ENCODE measurements at regions not wholly inside any gene's neighbourhood (a gene's known extent, or its start where the extent isn't known, plus 50 kb on each side); places are given as distances from the start of the nearest gene placed in this dataset.

DNA sequence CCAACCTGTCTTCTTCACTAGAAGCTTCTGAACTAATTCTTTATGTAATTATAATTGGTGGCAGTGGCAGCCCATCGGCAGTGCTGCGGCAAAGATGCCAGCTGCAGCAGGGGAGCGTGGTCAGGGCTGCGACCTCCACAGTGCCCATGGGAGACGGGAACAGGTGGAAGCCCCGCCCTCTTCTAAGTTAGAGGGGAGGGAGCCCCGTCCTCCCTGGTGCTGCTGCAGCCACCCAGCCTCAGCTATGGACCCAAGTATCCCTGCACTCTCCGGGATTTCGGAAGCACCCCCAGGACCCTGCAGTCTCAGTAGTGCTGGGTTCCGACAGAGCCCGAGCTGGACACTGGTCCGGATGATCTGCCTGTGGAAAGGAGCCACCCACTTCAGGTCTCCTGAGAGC, 117.0 kb upstream of the MBL2 start:
- Mint-ChIP-seq H3K9me3 (peaks cover 0 to 15% (median 6%) of the 10 kb centered on the region in 8 donors), H3K36me3 (no peaks in the 10 kb centered on the region), H3K4me1 (no peaks in the 10 kb centered on the region), H3K27ac (no peak overlapping the region), H3K27me3 (no peaks in the 10 kb centered on the region), H3K4me3 (no peak overlapping the region)
- no peak for DNase-seq
- Histone ChIP-seq H3K36me3 (ENCODE audit: insufficient read depth, low read length) (no peaks in the 10 kb centered on the region), H3K4me1 (ENCODE audit: insufficient read depth, low read length) (no peaks in the 10 kb centered on the region), H3K9me3 (ENCODE audit: control insufficient read depth in 1 of 2, low read length in 2 of 2) (no peaks in the 10 kb centered on the region), H3K27ac (ENCODE audit: low read depth, low read length) (no peak overlapping the region), H3K27me3 (ENCODE audit: insufficient read depth, low read length) (no peaks in the 10 kb centered on the region), H3K4me3 (ENCODE audit: low read length in 2 of 2) (no peak overlapping the region)
- intact Hi-C loops (cut with micrococcal nuclease) = no loop called here
- ChIA-PET CTCF (ENCODE audit: partially characterized antibody) (no interaction called here), POLR2A (ENCODE audit: partially characterized antibody) (no interaction called here)

DNA sequence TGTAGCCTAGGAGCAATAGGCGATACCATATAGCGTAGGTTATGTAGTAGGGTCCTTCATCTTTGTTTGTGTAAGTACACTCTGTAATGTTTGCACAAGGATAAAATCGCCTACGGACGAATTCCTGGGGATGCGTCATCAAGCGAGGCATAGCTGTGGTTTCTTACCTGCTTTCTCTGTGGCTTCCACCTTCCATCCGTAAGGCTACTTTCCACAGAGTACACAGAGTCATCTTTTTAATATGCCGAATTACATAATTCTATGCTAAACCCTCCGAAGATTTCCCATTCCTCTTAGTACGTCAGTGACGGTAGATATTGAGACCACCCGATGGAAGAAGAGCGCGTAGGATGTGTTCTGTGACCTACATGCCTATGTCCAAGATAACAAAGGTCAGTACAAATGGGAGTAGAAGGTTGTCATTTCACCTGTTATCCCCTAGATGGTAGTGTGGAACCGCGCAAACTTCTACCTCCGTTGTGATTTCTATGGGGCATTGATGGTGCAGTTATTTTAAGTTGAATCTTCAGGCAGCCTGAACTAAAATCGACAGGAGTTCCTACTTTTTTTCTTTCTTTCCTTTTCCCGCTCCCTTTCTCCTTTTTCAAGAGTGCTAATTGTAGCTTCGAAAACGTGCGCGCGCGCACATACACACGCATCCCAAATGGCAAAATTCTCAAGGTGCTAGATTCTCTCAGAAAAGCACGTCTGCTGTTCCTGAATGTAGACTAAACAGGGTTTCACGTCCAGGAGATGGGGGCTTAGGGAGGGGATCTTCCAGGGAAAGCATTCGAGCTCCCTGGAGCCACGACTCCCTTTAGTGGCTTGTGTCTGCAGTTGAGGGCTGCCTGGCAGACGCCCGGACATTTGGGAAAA, 111.7 kb upstream of the MBL2 start:
- H3K27ac Mint-ChIP-seq = no peak overlapping the region
- DNase-seq = no peak
- H3K9me3 Mint-ChIP-seq = peaks cover 0 to 20% (median 4%) of the 10 kb centered on the region in 8 donors
- intact Hi-C loops (cut with micrococcal nuclease) = no loop called here
- no peak overlapping the region for H3K4me3 ChIP-seq (ENCODE audit: low read length in 2 of 2)
- no peaks in the 10 kb centered on the region for H3K27me3 Mint-ChIP-seq
- POLR2A ChIA-PET (ENCODE audit: partially characterized antibody) = no interaction called here
- H3K27me3 ChIP-seq (ENCODE audit: insufficient read depth, low read length) = no peaks in the 10 kb centered on the region
- no peaks in the 10 kb centered on the region for H3K4me1 Mint-ChIP-seq
- no peaks in the 10 kb centered on the region for H3K4me1 ChIP-seq (ENCODE audit: insufficient read depth, low read length)
- no peaks in the 10 kb centered on the region for H3K36me3 Mint-ChIP-seq
- CTCF ChIA-PET (ENCODE audit: partially characterized antibody) = no interaction called here
- H3K9me3 ChIP-seq (ENCODE audit: control insufficient read depth in 1 of 2, low read length in 2 of 2) = no peaks in the 10 kb centered on the region
- H3K27ac ChIP-seq (ENCODE audit: low read depth, low read length) = no peak overlapping the region
- no peak overlapping the region for H3K4me3 Mint-ChIP-seq
- H3K36me3 ChIP-seq (ENCODE audit: insufficient read depth, low read length) = no peaks in the 10 kb centered on the region

- peaks cover 0 to 12% (median 4%) of the 10 kb centered on the region in 8 donors for H3K9me3 Mint-ChIP-seq
- H3K27me3 ChIP-seq (ENCODE audit: insufficient read depth, low read length) = no peaks in the 10 kb centered on the region
- H3K36me3 Mint-ChIP-seq = no peaks in the 10 kb centered on the region
- H3K4me1 Mint-ChIP-seq = no peaks in the 10 kb centered on the region
- CTCF ChIA-PET (ENCODE audit: partially characterized antibody) = interaction anchor here (0.6 kb wide), 1 partner anchor 12 kb away, joined by 3 read pairs; no protein-coding TSS in a partner anchor
- no peaks in the 10 kb centered on the region for H3K27me3 Mint-ChIP-seq
- no peaks in the 10 kb centered on the region for H3K9me3 ChIP-seq (ENCODE audit: control insufficient read depth in 1 of 2, low read length in 2 of 2)
- no peak overlapping the region for H3K4me3 ChIP-seq (ENCODE audit: low read length in 2 of 2)
- H3K4me3 Mint-ChIP-seq = no peak overlapping the region
- POLR2A ChIA-PET (ENCODE audit: partially characterized antibody) = no interaction called here
- H3K36me3 ChIP-seq (ENCODE audit: insufficient read depth, low read length) = no peaks in the 10 kb centered on the region
- no peak overlapping the region for H3K27ac ChIP-seq (ENCODE audit: low read depth, low read length)
- intact Hi-C loops (cut with micrococcal nuclease) = no loop called here
- H3K4me1 ChIP-seq (ENCODE audit: insufficient read depth, low read length) = no peaks in the 10 kb centered on the region
- DNase-seq = no peak
- no peak overlapping the region for H3K27ac Mint-ChIP-seq
Measured at GRCh38 chr10:52879091-52879807, 106.7 kb upstream of the MBL2 start.

DNA sequence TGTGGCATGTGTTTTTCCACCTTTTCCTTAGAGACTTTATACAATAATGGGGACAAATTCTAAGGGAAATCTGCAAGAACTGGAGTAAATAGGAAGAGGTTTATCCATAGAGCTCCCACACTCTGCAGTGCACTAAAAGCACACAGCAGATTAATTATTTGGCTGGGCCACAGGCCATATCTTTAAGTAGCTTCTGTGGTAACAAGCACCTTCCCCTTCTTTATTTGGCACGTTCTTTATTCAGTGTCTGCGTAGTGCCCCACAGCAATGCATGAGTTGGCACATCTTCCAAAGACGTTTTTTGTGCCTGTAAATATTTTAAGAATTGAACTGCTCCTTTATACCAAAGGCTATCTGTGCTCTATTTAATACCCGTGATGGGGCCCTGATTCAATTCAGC, 104.9 kb upstream of the MBL2 start:
- peaks cover 0 to 17% (median 4%) of the 10 kb centered on the region in 8 donors for H3K9me3 Mint-ChIP-seq
- ChIA-PET POLR2A (ENCODE audit: partially characterized antibody) (no interaction called here), CTCF (ENCODE audit: partially characterized antibody) (no interaction called here)
- Histone ChIP-seq H3K4me1 (ENCODE audit: insufficient read depth, low read length) (no peaks in the 10 kb centered on the region), H3K9me3 (ENCODE audit: control insufficient read depth in 1 of 2, low read length in 2 of 2) (no peaks in the 10 kb centered on the region), H3K27me3 (ENCODE audit: insufficient read depth, low read length) (no peaks in the 10 kb centered on the region), H3K27ac (ENCODE audit: low read depth, low read length) (no peak overlapping the region), H3K4me3 (ENCODE audit: low read length in 2 of 2) (no peak overlapping the region), H3K36me3 (ENCODE audit: insufficient read depth, low read length) (no peaks in the 10 kb centered on the region)
- H3K4me3 Mint-ChIP-seq = no peak overlapping the region
- DNase-seq = no peak
- H3K4me1 Mint-ChIP-seq = no peaks in the 10 kb centered on the region
- H3K27me3 Mint-ChIP-seq = no peaks in the 10 kb centered on the region
- H3K36me3 Mint-ChIP-seq = no peaks in the 10 kb centered on the region
- intact Hi-C loops (cut with micrococcal nuclease) = no loop called here
- H3K27ac Mint-ChIP-seq = no peak overlapping the region

DNA sequence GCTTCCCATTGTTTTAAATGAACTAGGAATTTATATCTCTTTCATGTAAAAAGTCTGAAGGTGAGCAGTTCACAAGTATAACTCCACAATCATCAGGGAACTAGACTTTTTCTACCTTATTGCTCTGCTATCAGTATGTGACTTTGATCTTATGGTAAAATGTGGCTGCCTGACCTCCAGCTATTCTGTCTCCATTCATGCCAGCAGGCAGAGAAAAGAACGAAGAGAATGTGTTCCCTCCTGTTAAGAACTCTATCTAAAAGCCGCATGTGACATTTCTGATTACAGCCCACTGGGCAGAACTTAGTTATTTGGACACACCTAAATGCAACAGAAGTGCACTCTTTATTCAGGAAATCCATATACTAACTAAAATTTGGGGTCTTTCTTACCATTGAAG, 102.8 kb upstream of the MBL2 start:
- intact Hi-C loops (cut with micrococcal nuclease) = no loop called here
- H3K4me3 ChIP-seq (ENCODE audit: low read length in 2 of 2) = no peak overlapping the region
- DNase-seq = no peak
- ChIA-PET CTCF (ENCODE audit: partially characterized antibody) (no interaction called here), POLR2A (ENCODE audit: partially characterized antibody) (no interaction called here)
- Mint-ChIP-seq H3K36me3 (no peaks in the 10 kb centered on the region), H3K4me1 (no peaks in the 10 kb centered on the region), H3K9me3 (peaks cover 2 to 17% (median 5%) of the 10 kb centered on the region in 8 donors), H3K4me3 (no peak overlapping the region), H3K27me3 (no peaks in the 10 kb centered on the region), H3K27ac (no peak overlapping the region)
- H3K4me1 ChIP-seq (ENCODE audit: insufficient read depth, low read length) = no peaks in the 10 kb centered on the region
- H3K27me3 ChIP-seq (ENCODE audit: insufficient read depth, low read length) = no peaks in the 10 kb centered on the region
- H3K36me3 ChIP-seq (ENCODE audit: insufficient read depth, low read length) = no peaks in the 10 kb centered on the region
- no peaks in the 10 kb centered on the region for H3K9me3 ChIP-seq (ENCODE audit: control insufficient read depth in 1 of 2, low read length in 2 of 2)
- H3K27ac ChIP-seq (ENCODE audit: low read depth, low read length) = no peak overlapping the region

DNA sequence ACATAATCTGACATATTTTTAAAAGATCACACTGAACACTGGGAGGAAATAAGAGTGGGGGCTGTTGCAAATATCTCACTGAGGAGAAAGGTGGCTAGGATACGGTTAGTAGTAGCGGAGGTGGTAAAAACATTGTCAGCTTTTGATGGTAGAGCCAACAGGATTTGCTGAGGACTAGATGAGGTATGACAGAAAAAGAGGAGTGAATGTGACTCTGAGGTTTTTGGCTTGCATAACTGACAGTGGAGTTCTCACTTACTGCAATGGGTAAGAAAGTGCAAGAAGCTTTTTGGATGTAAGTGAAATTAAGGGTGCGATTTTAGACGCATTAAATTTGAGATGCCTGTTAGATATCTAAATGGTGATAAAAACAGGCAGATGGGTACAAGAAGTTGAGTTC, 102.0 kb upstream of the MBL2 start:
- Histone ChIP-seq H3K4me3 (ENCODE audit: low read length in 2 of 2) (no peak overlapping the region), H3K4me1 (ENCODE audit: insufficient read depth, low read length) (no peaks in the 10 kb centered on the region), H3K27me3 (ENCODE audit: insufficient read depth, low read length) (no peaks in the 10 kb centered on the region), H3K36me3 (ENCODE audit: insufficient read depth, low read length) (no peaks in the 10 kb centered on the region), H3K27ac (ENCODE audit: low read depth, low read length) (no peak overlapping the region), H3K9me3 (ENCODE audit: control insufficient read depth in 1 of 2, low read length in 2 of 2) (no peaks in the 10 kb centered on the region)
- H3K4me3 Mint-ChIP-seq = no peak overlapping the region
- H3K27me3 Mint-ChIP-seq = no peaks in the 10 kb centered on the region
- CTCF ChIA-PET (ENCODE audit: partially characterized antibody) = no interaction called here
- peaks cover 2 to 23% (median 5%) of the 10 kb centered on the region in 8 donors for H3K9me3 Mint-ChIP-seq
- DNase-seq = no peak
- no peak overlapping the region for H3K27ac Mint-ChIP-seq
- no peaks in the 10 kb centered on the region for H3K4me1 Mint-ChIP-seq
- POLR2A ChIA-PET (ENCODE audit: partially characterized antibody) = no interaction called here
- intact Hi-C loops (cut with micrococcal nuclease) = no loop called here
- no peaks in the 10 kb centered on the region for H3K36me3 Mint-ChIP-seq

- H3K9me3 Mint-ChIP-seq = peaks cover 0 to 28% (median 13%) of the 10 kb centered on the region in 8 donors
- CTCF ChIA-PET (ENCODE audit: partially characterized antibody) = interaction anchor here (0.7 kb wide), 1 partner anchor 1542 kb away, joined by 3 read pairs; no protein-coding TSS in a partner anchor
- H3K27ac ChIP-seq (ENCODE audit: low read depth, low read length) = no peak overlapping the region
Measured at GRCh38 chr10:52871191-52871843, 98.7 kb upstream of the MBL2 start.

More at GRCh38 chr10:52871191-52871843, 98.7 kb upstream of the MBL2 start:
- intact Hi-C loops (cut with micrococcal nuclease) = no loop called here
- Mint-ChIP-seq H3K36me3 (no peaks in the 10 kb centered on the region), H3K27me3 (no peaks in the 10 kb centered on the region), H3K4me3 (no peak overlapping the region), H3K4me1 (no peaks in the 10 kb centered on the region), H3K27ac (no peak overlapping the region)
- H3K4me3 ChIP-seq (ENCODE audit: low read length in 2 of 2) = no peak overlapping the region
- no peaks in the 10 kb centered on the region for H3K4me1 ChIP-seq (ENCODE audit: insufficient read depth, low read length)
- no peaks in the 10 kb centered on the region for H3K27me3 ChIP-seq (ENCODE audit: insufficient read depth, low read length)
- H3K9me3 ChIP-seq (ENCODE audit: control insufficient read depth in 1 of 2, low read length in 2 of 2) = peaks cover 0 to 3% of the 10 kb centered on the region in 2 donors
- no peaks in the 10 kb centered on the region for H3K36me3 ChIP-seq (ENCODE audit: insufficient read depth, low read length)
- POLR2A ChIA-PET (ENCODE audit: partially characterized antibody) = no interaction called here
- DNase-seq = no peak

Data from CD4-positive, alpha-beta memory T cell (primary cell).